ENCODE measurements at regions not wholly inside any gene's neighbourhood (a gene's known extent, or its start where the extent isn't known, plus 50 kb on each side); places are given as distances from the start of the nearest gene placed in this dataset.

- Histone ChIP-seq H3K27ac (no peak overlapping the region), H3K27me3 (no peaks in the 10 kb centered on the region), H3K9me3 (peaks cover 0 to 8% (median 0%) of the 10 kb centered on the region in 3 donors), H3K4me3 (no peak overlapping the region), H3K4me1 (peaks cover 0 to 30% (median 0%) of the 10 kb centered on the region in 3 donors), H3K36me3 (no peaks in the 10 kb centered on the region)
- WGBS, 2 donors (ENCODE audit: low coverage in 1 of 2): 100% methylated on average over 2 of the region's 3 CpGs; no CpG with 5 or more reads in 1 of the 2 donors
- ATAC-seq: no peak
- no peak for TF ChIP-seq EP300 (IDR thresholded peaks at IDR 0.05)
- no peak for TF ChIP-seq POLR2A (IDR thresholded peaks at IDR 0.05)
- no peak for TF ChIP-seq CTCF (IDR thresholded peaks at IDR 0.05)
- no peak for TF ChIP-seq POLR2AphosphoS5 (IDR thresholded peaks at IDR 0.05)
These were observed 197.1 kb downstream of the ICE1 start for GRCh38 chr5:5619546-5619945.

- Histone ChIP-seq H3K36me3 (no peaks in the 10 kb centered on the region), H3K27ac (no peak overlapping the region)
- ATAC-seq: no peak
These were observed 194.5 kb downstream of the ICE1 start for GRCh38 chr5:5617024-5617423.

DNA sequence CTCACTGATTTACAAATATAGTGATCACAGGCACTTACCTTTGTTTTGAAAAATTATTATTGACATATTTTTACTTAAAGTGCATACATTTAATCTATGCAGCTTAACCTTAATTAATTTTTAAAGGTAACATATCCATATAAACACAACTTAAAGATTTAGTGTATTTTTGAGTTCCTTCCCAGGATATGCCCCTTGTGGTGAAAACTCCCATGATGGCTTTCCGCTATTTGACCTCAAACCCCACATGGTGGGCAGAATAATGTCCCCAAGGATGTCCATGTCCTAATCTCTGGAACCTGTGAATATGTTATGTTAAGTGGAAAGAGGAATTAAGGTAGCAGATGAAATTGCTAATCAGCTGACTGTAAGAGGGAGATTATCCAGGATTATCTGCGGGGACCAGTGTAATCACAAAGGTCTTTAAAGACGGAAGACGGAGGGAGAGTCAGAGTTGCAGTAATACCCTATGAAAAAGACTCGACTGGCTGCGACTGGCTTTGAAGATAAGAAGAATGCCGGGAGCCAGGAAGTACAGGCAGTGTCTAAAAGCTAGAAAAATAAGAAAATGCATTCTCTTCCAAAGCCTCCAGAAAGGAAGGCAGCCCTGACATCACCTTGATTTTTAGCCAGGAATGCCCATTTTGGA, 193.9 kb downstream of the ICE1 start:
- Histone ChIP-seq H3K4me3 (no peak overlapping the region), H3K27ac (no peak overlapping the region), H3K4me1 (peaks cover 0 to 30% (median 0%) of the 10 kb centered on the region in 3 donors), H3K9me3 (no peaks in the 10 kb centered on the region), H3K36me3 (no peaks in the 10 kb centered on the region), H3K27me3 (no peaks in the 10 kb centered on the region)
- TF ChIP-seq CTCF (IDR thresholded peaks at IDR 0.05): no peak
- no peak for TF ChIP-seq POLR2AphosphoS5 (IDR thresholded peaks at IDR 0.05)
- TF ChIP-seq EP300 (IDR thresholded peaks at IDR 0.05): no peak
- no peak for TF ChIP-seq POLR2A (IDR thresholded peaks at IDR 0.05)
- no peak for ATAC-seq
- WGBS, 2 donors (ENCODE audit: low coverage in 1 of 2): 27 to 30% methylated on average over 7 of the region's 7 CpGs

More at GRCh38 chr5:5617024-5617423, 194.5 kb downstream of the ICE1 start:
- TF ChIP-seq EP300 (IDR thresholded peaks at IDR 0.05) (no peak), POLR2AphosphoS5 (IDR thresholded peaks at IDR 0.05) (no peak), CTCF (IDR thresholded peaks at IDR 0.05) (no peak), POLR2A (IDR thresholded peaks at IDR 0.05) (no peak)
- peaks cover 0 to 30% (median 0%) of the 10 kb centered on the region in 3 donors for H3K4me1 ChIP-seq
- H3K4me3 ChIP-seq: no peak overlapping the region
- no peaks in the 10 kb centered on the region for H3K27me3 ChIP-seq
- no peaks in the 10 kb centered on the region for H3K9me3 ChIP-seq

DNA sequence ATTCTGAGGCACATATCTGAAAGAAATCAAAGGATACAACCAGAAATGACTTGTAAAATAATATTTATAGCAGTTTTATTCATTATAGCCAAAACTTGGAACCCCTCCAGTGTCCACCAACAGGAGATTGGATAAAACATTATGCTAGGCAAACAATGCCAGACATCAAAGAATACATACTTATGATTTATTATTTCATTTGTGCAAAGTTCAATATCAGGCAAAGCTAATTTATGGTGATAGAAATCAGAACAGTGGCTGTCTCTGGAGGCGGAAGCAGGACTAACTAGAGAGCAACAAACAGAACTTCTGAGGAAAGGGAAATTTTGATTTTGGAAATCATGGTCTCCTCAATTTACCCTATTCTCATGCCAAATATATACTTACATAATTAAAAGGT, 193.1 kb downstream of the ICE1 start:
- H3K27ac ChIP-seq: no peak overlapping the region

More for the DNA sequence above, 193.1 kb downstream of the ICE1 start:
- 21 to 65% methylated on average over 1 of the region's 1 CpG for WGBS, 2 donors (ENCODE audit: low coverage in 1 of 2)
- Histone ChIP-seq H3K36me3 (no peaks in the 10 kb centered on the region), H3K27me3 (no peaks in the 10 kb centered on the region), H3K4me1 (peaks cover 0 to 30% (median 0%) of the 10 kb centered on the region in 3 donors), H3K9me3 (no peaks in the 10 kb centered on the region), H3K4me3 (no peak overlapping the region)
- ATAC-seq: no peak
- no peak for TF ChIP-seq EP300 (IDR thresholded peaks at IDR 0.05)
- TF ChIP-seq POLR2A (IDR thresholded peaks at IDR 0.05): no peak
- TF ChIP-seq POLR2AphosphoS5 (IDR thresholded peaks at IDR 0.05): no peak
- no peak for TF ChIP-seq CTCF (IDR thresholded peaks at IDR 0.05)

Measured in gastroesophageal sphincter (tissue), 4 donors.